Astrocyte (in vitro differentiated cells and primary cell): ENCODE measurements at regions not wholly inside any gene's neighbourhood (a gene's known extent, or its start where the extent isn't known, plus 50 kb on each side); places are given as distances from the start of the nearest gene placed in this dataset.
"Not testable (repeated sequence)": the region's sequence is repeated elsewhere in the genome, so short reads cannot be mapped to it uniquely, and the experiment has no call there.

ENCODE experiments used
- DNase-seq: peaks from one replicate; pipeline ENCODE4 v3.0.0-alpha.2; 2010; ENCODE audit warnings: low read depth
- FAIRE-seq: peaks from 2 replicates; lab custom pipeline; 2011; peaks lifted over from hg19 to GRCh38; lab: Jason Lieb, UNC
- H2AFZ ChIP-seq: 2 replicates; pipeline ENCODE4 v1.6.0; 2012; ENCODE audit warnings: low read depth, low read length, inconsistent platforms
- H3K27ac ChIP-seq: 2 replicates; pipeline ENCODE4 v1.5.1; 2011; ENCODE audit warnings: low read depth, low read length, inconsistent platforms
- H3K27me3 ChIP-seq: 2 replicates; pipeline ENCODE4 v1.6.0; 2011; ENCODE audit warnings: low read length, inconsistent platforms; ENCODE audit not compliant: insufficient read depth
- H3K36me3 ChIP-seq: 2 replicates; pipeline ENCODE4 v1.5.1; 2011; ENCODE audit warnings: low read length, inconsistent platforms; ENCODE audit not compliant: insufficient read depth
- H3K4me1 ChIP-seq: 2 replicates; pipeline ENCODE4 v1.5.1; 2011; ENCODE audit warnings: low read length, inconsistent platforms; ENCODE audit not compliant: insufficient read depth
- H3K4me2 ChIP-seq: 2 replicates; pipeline ENCODE4 v1.6.0; 2012; ENCODE audit warnings: low read length, inconsistent platforms
- H3K4me3 ChIP-seq: 2 replicates; pipeline ENCODE4 v1.5.1; 2011; ENCODE audit warnings: low read depth, mild to moderate bottlenecking, low read length, inconsistent platforms; ENCODE audit not compliant: insufficient read depth
- H3K79me2 ChIP-seq: 2 replicates; pipeline ENCODE4 v1.6.0; 2012; ENCODE audit warnings: mild to moderate bottlenecking, low read length, inconsistent platforms; ENCODE audit not compliant: insufficient read depth
- H3K9ac ChIP-seq: 2 replicates; pipeline ENCODE4 v1.6.0; 2012; ENCODE audit warnings: mild to moderate bottlenecking, low read length, inconsistent platforms
- H3K9me3 ChIP-seq: 2 replicates; pipeline ENCODE4 v1.5.1; 2012; ENCODE audit warnings: low read depth, mild to moderate bottlenecking, low read length, inconsistent platforms; ENCODE audit not compliant: insufficient read depth
- H4K20me1 ChIP-seq: 2 replicates; pipeline ENCODE4 v1.6.0; 2012; ENCODE audit warnings: low read length, inconsistent platforms; ENCODE audit not compliant: insufficient read depth
- H3K27ac Mint-ChIP-seq: one replicate; pipeline ENCODE4 v1.8.0; 2021; ENCODE audit warnings: mild to moderate bottlenecking, mixed read lengths; ENCODE audit not compliant: unreplicated experiment
- H3K27me3 Mint-ChIP-seq: one replicate; pipeline ENCODE4 v1.8.0; 2021; ENCODE audit warnings: low read depth, mixed read lengths; ENCODE audit not compliant: unreplicated experiment
- H3K36me3 Mint-ChIP-seq: one replicate; pipeline ENCODE4 v1.8.0; 2021; ENCODE audit warnings: low read depth, mixed read lengths; ENCODE audit not compliant: unreplicated experiment
- H3K4me1 Mint-ChIP-seq: one replicate; pipeline ENCODE4 v1.8.0; 2021; ENCODE audit warnings: low read depth, mixed read lengths; ENCODE audit not compliant: unreplicated experiment
- H3K4me3 Mint-ChIP-seq: one replicate; pipeline ENCODE4 v1.8.0; 2021; ENCODE audit warnings: mild to moderate bottlenecking, moderate library complexity, mixed read lengths; ENCODE audit not compliant: unreplicated experiment
- H3K9me3 Mint-ChIP-seq: one replicate; pipeline ENCODE4 v1.8.0; 2021; ENCODE audit warnings: mild to moderate bottlenecking, mixed read lengths; ENCODE audit not compliant: unreplicated experiment

DNA sequence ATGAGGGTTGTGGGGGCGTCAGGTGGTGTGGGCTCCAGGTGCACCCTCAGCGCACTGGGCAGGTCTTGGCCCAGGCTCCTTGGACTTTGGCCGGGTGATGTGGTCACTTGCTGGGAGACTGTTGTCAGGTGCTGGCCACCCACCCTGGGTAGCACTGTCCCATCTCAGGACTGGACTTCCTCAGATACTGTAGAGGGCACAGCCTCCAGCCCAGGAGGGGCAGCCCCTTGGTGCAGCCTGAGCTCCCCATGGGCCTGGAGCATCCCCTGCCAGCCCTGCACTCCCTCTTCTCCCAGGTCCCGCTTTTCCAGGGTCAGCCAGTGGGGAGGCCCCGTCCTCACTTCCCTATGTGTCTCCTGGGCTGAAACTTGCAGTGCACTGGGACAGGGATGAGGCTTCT, 592.3 kb downstream of the CWH43 start:
- not testable (repeated sequence) for H3K79me2 ChIP-seq, H3K4me1 ChIP-seq, DNase-seq, H3K27ac ChIP-seq, FAIRE-seq, H2AFZ ChIP-seq, H4K20me1 ChIP-seq, H3K4me3 Mint-ChIP-seq, H3K4me1 Mint-ChIP-seq, H3K27me3 Mint-ChIP-seq, H3K9ac ChIP-seq, H3K27ac Mint-ChIP-seq, H3K4me3 ChIP-seq, H3K36me3 ChIP-seq, H3K9me3 ChIP-seq, H3K36me3 Mint-ChIP-seq, H3K4me2 ChIP-seq, H3K27me3 ChIP-seq
- H3K9me3 Mint-ChIP-seq, result peaks cover 18% of the 10 kb centered on the region

DNA sequence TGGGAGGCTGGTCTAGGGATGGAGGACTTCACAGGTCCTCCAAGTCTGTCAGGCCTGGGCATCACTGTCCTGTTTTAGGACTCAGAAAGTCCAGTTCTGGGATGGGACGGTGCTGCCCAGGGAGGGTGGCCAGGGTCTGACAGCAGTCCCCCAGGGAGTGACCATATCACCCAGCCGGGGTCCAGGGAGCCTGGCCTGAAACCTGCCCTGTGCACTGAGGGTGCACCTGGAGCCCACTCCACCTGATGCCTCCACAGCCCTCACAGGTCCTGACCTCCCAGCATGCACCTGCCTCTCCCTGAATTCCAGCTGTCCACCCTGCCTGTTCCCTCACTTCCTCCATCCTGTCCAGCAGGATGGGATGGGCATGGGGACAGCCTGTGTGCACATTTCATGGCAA, 592.8 kb downstream of the CWH43 start:
- not testable (repeated sequence) for H3K4me3 Mint-ChIP-seq, H3K27me3 Mint-ChIP-seq, H3K4me2 ChIP-seq, H4K20me1 ChIP-seq, H3K27ac ChIP-seq, H3K9me3 ChIP-seq, H3K4me1 ChIP-seq, H3K79me2 ChIP-seq, H3K4me3 ChIP-seq, H3K4me1 Mint-ChIP-seq, FAIRE-seq, H3K36me3 ChIP-seq, H3K36me3 Mint-ChIP-seq, DNase-seq, H3K9ac ChIP-seq, H3K27me3 ChIP-seq, H2AFZ ChIP-seq, H3K27ac Mint-ChIP-seq
- peaks cover 16% of the 10 kb centered on the region for H3K9me3 Mint-ChIP-seq

- H3K9me3 ChIP-seq, FAIRE-seq, H3K4me3 ChIP-seq, H3K27me3 ChIP-seq, H3K4me3 Mint-ChIP-seq, H3K9ac ChIP-seq, H3K36me3 Mint-ChIP-seq, H3K79me2 ChIP-seq, H3K4me1 Mint-ChIP-seq, H3K36me3 ChIP-seq, H3K27ac ChIP-seq, H3K4me2 ChIP-seq, H3K27me3 Mint-ChIP-seq, H3K27ac Mint-ChIP-seq, H2AFZ ChIP-seq, H4K20me1 ChIP-seq, DNase-seq, H3K4me1 ChIP-seq: not testable (repeated sequence)
- peaks cover 13% of the 10 kb centered on the region for H3K9me3 Mint-ChIP-seq
Measured at GRCh38 chr4:49580166-49580565, 594.1 kb downstream of the CWH43 start.

DNA sequence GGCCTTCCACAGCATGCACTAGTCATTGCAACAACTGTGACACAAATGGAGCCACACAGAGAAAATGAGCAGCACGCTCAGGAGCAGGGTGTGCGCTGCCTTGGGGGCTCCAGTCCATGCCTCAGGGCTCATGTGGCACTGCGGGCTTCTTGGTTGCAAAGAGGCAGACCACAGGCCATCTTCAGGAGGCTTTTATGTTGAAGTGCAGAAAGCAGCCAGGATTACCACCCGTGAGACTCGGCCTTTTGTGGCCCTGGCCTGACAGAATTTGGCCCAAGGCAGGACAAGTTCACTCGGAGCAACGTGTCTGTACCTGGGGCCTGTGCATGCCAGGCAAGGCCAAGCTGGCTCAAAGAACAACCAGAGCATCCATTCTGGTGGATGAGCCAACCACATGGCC, 602.3 kb downstream of the CWH43 start:
- H2AFZ ChIP-seq, H3K4me1 Mint-ChIP-seq, H3K27ac ChIP-seq, DNase-seq, H3K27me3 Mint-ChIP-seq, FAIRE-seq, H3K79me2 ChIP-seq, H3K4me2 ChIP-seq, H3K36me3 ChIP-seq, H3K27me3 ChIP-seq, H3K9ac ChIP-seq, H3K4me3 ChIP-seq, H4K20me1 ChIP-seq, H3K9me3 ChIP-seq, H3K9me3 Mint-ChIP-seq, H3K4me3 Mint-ChIP-seq, H3K27ac Mint-ChIP-seq, H3K4me1 ChIP-seq, H3K36me3 Mint-ChIP-seq: not testable (repeated sequence)

DNA sequence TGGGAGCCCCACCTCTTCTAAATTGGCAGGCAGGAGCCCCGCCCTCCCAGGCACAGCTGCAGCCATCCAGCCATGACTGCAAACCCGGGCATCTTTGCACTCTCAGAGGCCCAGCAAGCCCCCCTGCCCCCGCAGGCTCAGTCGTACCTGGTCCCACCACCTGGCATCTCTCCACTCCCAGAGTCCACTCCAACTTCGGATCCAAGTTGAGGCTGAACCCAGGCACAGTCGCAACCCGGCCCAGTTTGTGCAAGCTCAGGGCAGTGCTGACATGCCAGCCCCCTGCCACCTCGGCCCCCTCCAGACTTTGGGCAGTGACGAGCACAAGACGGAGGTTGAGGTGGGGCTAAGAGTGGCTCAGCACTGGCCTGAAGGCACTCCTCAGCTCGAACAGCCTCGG, 632.4 kb downstream of the CWH43 start:
- H3K36me3 Mint-ChIP-seq, H3K27ac ChIP-seq, H3K4me2 ChIP-seq, H3K27me3 Mint-ChIP-seq, H3K9me3 ChIP-seq, FAIRE-seq, H3K4me3 Mint-ChIP-seq, H3K27ac Mint-ChIP-seq, H3K79me2 ChIP-seq, H3K27me3 ChIP-seq, H3K4me1 Mint-ChIP-seq, H2AFZ ChIP-seq, H3K4me3 ChIP-seq, H4K20me1 ChIP-seq, DNase-seq, H3K4me1 ChIP-seq, H3K9ac ChIP-seq, H3K36me3 ChIP-seq, H3K9me3 Mint-ChIP-seq: not testable (repeated sequence)

DNA sequence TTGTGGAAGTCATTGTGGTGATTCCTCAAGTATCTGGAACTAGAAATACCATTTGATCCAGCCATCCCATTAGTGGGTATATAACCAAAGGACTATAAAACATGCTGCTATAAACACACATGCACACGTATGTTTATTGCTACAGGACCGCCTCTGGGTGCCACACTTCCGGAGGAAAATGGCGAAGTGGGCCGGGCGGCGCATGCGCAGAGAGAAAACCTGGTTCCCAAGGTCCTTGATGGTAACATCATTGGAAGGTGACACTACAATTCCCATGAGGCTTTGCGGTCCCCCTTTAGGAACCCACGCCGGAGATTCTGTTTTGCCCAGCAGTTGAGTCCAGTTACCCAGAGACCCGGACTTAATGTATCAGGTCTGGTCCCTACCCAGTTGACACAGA, 640.4 kb downstream of the CWH43 start:
- not testable (repeated sequence) for H3K9me3 ChIP-seq, H3K4me3 ChIP-seq, H3K27ac ChIP-seq, DNase-seq, H4K20me1 ChIP-seq, H2AFZ ChIP-seq, H3K9me3 Mint-ChIP-seq, H3K4me3 Mint-ChIP-seq, H3K36me3 ChIP-seq, H3K36me3 Mint-ChIP-seq, H3K9ac ChIP-seq, H3K4me1 ChIP-seq, H3K4me1 Mint-ChIP-seq, H3K4me2 ChIP-seq, H3K27me3 Mint-ChIP-seq, H3K27me3 ChIP-seq, H3K27ac Mint-ChIP-seq, FAIRE-seq, H3K79me2 ChIP-seq
